ENCODE measurements at regions not wholly inside any gene's neighbourhood (a gene's known extent, or its start where the extent isn't known, plus 50 kb on each side); places are given as distances from the start of the nearest gene placed in this dataset.

- DNase-seq (ENCODE audit: low read depth) = no peak
- H3K4me3 ChIP-seq (ENCODE audit: low read depth, low read length) = no peak overlapping the region
- TF ChIP-seq CTCF (IDR thresholded peaks at IDR 0.05; ENCODE audit: insufficient read depth, low read depth, low read length, missing control alignments) = no peak
Measured at GRCh38 chr10:64535131-64535867, 1014.1 kb downstream of the REEP3 start.

DNA sequence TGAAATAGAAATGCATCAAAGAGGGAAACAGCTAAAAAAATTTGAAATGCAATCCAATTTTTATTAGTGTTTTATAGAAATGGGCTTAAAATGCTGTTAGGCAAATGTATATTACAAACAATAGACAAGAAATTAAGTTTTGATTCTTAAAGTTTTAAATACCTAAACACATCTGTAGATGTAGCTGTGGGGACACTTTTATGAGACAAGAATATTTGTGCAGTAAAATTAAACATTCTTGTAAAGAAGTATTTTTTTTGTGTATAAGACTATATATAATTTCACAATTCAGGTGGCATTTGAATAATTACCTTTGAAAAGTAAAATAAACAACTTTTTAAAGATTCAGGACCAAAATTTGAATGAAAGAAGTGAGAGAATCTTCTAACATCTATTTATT, 1015.9 kb downstream of the REEP3 start:
- TF ChIP-seq CTCF (IDR thresholded peaks at IDR 0.05; ENCODE audit: insufficient read depth, low read depth, low read length, missing control alignments) = no peak
- no peak overlapping the region for H3K4me3 ChIP-seq (ENCODE audit: low read depth, low read length)
- no peak for DNase-seq (ENCODE audit: low read depth)

- DNase-seq (ENCODE audit: low read depth) = no peak
- no peak overlapping the region for H3K4me3 ChIP-seq (ENCODE audit: low read depth, low read length)
- TF ChIP-seq CTCF (IDR thresholded peaks at IDR 0.05; ENCODE audit: insufficient read depth, low read depth, low read length, missing control alignments) = no peak
Measured at GRCh38 chr10:64537928-64538327, 1016.7 kb downstream of the REEP3 start.

DNA sequence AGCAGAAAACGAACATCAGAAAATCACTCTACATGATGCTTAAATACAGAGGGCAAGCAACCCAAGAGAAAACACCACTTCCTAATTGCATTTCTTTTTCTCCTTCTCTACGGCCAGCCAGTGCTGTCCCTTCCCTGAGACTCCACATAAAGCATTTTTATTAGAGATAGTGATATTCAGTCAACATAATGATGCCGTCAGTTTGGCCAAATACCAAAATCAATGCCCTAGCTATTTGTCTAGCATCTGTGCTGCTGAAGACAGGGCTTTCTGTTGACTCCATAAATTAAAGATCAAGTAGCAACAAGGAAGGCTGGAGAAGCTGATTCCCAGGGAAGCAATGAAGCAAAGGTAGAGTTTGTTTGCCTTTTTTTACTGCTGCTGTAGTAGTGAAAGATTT, 1024.9 kb downstream of the REEP3 start:
- no peak for TF ChIP-seq CTCF (IDR thresholded peaks at IDR 0.05; ENCODE audit: insufficient read depth, low read depth, low read length, missing control alignments)
- no peak overlapping the region for H3K4me3 ChIP-seq (ENCODE audit: low read depth, low read length)
- DNase-seq (ENCODE audit: low read depth) = no peak

GRCh38 chr10:64547168-64547567, 1026.0 kb downstream of the REEP3 start:
- no peak for TF ChIP-seq CTCF (IDR thresholded peaks at IDR 0.05; ENCODE audit: insufficient read depth, low read depth, low read length, missing control alignments)
- H3K4me3 ChIP-seq (ENCODE audit: low read depth, low read length) = no peak overlapping the region
- no peak for DNase-seq (ENCODE audit: low read depth)

DNA sequence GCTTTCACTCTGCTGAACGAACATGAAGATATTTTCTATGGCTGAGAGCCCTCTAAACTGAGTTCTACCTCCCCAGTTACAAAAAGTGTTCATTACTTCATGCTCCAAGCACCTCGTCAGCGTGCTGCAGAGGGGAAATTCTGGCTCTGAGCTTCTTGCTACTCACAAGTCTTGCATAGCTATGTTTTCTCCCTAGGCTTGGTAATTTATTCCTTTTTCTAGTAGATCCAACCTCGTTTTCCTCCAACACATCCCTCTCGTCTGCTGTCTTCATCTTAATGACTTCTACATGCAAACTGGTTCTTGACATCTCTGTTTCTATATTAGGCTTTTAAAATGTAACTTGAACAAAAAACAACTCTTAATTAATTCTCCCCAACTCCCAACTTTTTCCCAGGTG, 1034.5 kb downstream of the REEP3 start:
- no peak for TF ChIP-seq CTCF (IDR thresholded peaks at IDR 0.05; ENCODE audit: insufficient read depth, low read depth, low read length, missing control alignments)
- no peak for DNase-seq (ENCODE audit: low read depth)
- H3K4me3 ChIP-seq (ENCODE audit: low read depth, low read length) = no peak overlapping the region
